Endodermal cell (in vitro differentiated cells): ENCODE measurements at regions not wholly inside any gene's neighbourhood (a gene's known extent, or its start where the extent isn't known, plus 50 kb on each side); places are given as distances from the start of the nearest gene placed in this dataset.

ENCODE experiments used
- DNase-seq: peaks from one replicate; pipeline ENCODE4 v3.0.0-alpha.2; 2017
- H3K27ac ChIP-seq: 2 replicates; pipeline ENCODE4 v1.5.1; 2013; ENCODE audit warnings: mild to moderate bottlenecking, low read depth, low read length, moderate library complexity
- H3K27me3 ChIP-seq: 2 replicates; pipeline ENCODE4 v1.6.1; 2013; ENCODE audit warnings: mild to moderate bottlenecking, low read length, moderate library complexity; ENCODE audit not compliant: insufficient read depth, control insufficient read depth, poor library complexity, severe bottlenecking
- H3K36me3 ChIP-seq: 2 replicates; pipeline ENCODE4 v1.7.0; 2013; ENCODE audit warnings: mild to moderate bottlenecking, low read length, moderate library complexity; ENCODE audit not compliant: control insufficient read depth, insufficient read depth
- H3K4me1 ChIP-seq: one replicate; pipeline ENCODE4 v1.7.0; 2013; ENCODE audit warnings: low read length; ENCODE audit not compliant: control insufficient read depth, insufficient read depth
- H3K4me3 ChIP-seq: 2 replicates; pipeline ENCODE4 v1.5.1; 2013; ENCODE audit warnings: mild to moderate bottlenecking, low read length, moderate library complexity
- H3K9ac ChIP-seq: 2 replicates; pipeline ENCODE4 v1.6.1; 2013; ENCODE audit warnings: mild to moderate bottlenecking, low read length, moderate library complexity; ENCODE audit not compliant: poor library complexity, severe bottlenecking; ENCODE audit errors: extremely low read depth
- H3K9me3 ChIP-seq: 2 replicates; pipeline ENCODE4 v1.6.1; 2013; ENCODE audit warnings: mild to moderate bottlenecking, low read length, moderate library complexity; ENCODE audit not compliant: control insufficient read depth
- H3K27ac Mint-ChIP-seq: 2 replicates; pipeline ENCODE4 v1.8.0; 2020; ENCODE audit warnings: mixed read lengths
- H3K27me3 Mint-ChIP-seq: 2 replicates; pipeline ENCODE4 v1.8.0; 2021; ENCODE audit warnings: mild to moderate bottlenecking, mixed read lengths; ENCODE audit not compliant: insufficient read depth
- H3K36me3 Mint-ChIP-seq: 2 replicates; pipeline ENCODE4 v1.8.0; 2020; ENCODE audit warnings: low read depth, mixed read lengths
- H3K4me1 Mint-ChIP-seq: 2 replicates; pipeline ENCODE4 v1.8.0; 2020; ENCODE audit warnings: mixed read lengths
- H3K4me3 Mint-ChIP-seq: 2 replicates; pipeline ENCODE4 v1.8.0; 2020; ENCODE audit warnings: mild to moderate bottlenecking, moderate library complexity, mixed read lengths
- H3K9me3 Mint-ChIP-seq: 2 replicates; pipeline ENCODE4 v1.8.0; 2020; ENCODE audit warnings: mild to moderate bottlenecking, mixed read lengths
- WGBS, 2 experiments: methylation state at CpG; one replicate each; pipeline versions ENCODE4 v1.1.5 to v1.1.7; 2013; ENCODE audit warnings: missing lambda C conversion rate in 2 of 2, mixed read lengths in 1 of 2; ENCODE audit not compliant: insufficient coverage in 1 of 2, insufficient read length in 1 of 2; 5-methylcytosine and 5-hydroxymethylcytosine counted together
- TF ChIP-seq, protein P1 (sequence below): fragments of 200-600 bp; sonication (generic); conservative IDR thresholded peaks from 2 replicates; pipeline ENCODE4 v1.5.0; 2021; ENCODE audit warnings: antibody characterized with exemption, mild to moderate bottlenecking

DNA sequence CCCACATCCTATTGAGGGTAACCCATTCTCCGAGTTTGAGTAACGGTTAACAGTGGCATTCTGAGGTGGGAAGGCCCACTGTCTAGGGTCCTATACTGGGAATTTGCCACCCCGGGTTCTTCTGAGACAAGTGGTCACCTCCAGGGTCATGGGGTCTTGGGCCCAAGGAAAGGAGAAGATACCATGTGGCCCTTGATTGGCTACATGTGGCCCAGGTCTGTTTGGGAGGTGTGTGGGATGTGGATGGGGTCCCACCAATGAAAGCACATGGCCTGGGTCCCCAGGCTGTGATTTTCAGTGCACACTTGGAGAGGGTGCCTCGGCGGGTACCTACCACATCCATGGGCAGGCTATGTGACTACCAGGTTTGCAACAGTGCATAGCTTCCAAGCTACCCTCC is 214.4 kb downstream of the UBE3A start:
- Mint-ChIP-seq H3K9me3 (peaks cover 84% of the 10 kb centered on the region), H3K27ac (no peak overlapping the region), H3K4me1 (no peaks in the 10 kb centered on the region), H3K4me3 (no peak overlapping the region), H3K27me3 (no peaks in the 10 kb centered on the region), H3K36me3 (no peaks in the 10 kb centered on the region)
- Histone ChIP-seq H3K27ac (no peak overlapping the region), H3K4me1 (no peaks in the 10 kb centered on the region), H3K27me3 (no peaks in the 10 kb centered on the region), H3K9me3 (no peaks in the 10 kb centered on the region), H3K4me3 (no peak overlapping the region), H3K9ac (no peak overlapping the region), H3K36me3 (no peaks in the 10 kb centered on the region)
- TF ChIP-seq, protein P1, sequence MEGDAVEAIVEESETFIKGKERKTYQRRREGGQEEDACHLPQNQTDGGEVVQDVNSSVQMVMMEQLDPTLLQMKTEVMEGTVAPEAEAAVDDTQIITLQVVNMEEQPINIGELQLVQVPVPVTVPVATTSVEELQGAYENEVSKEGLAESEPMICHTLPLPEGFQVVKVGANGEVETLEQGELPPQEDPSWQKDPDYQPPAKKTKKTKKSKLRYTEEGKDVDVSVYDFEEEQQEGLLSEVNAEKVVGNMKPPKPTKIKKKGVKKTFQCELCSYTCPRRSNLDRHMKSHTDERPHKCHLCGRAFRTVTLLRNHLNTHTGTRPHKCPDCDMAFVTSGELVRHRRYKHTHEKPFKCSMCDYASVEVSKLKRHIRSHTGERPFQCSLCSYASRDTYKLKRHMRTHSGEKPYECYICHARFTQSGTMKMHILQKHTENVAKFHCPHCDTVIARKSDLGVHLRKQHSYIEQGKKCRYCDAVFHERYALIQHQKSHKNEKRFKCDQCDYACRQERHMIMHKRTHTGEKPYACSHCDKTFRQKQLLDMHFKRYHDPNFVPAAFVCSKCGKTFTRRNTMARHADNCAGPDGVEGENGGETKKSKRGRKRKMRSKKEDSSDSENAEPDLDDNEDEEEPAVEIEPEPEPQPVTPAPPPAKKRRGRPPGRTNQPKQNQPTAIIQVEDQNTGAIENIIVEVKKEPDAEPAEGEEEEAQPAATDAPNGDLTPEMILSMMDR: no peak
- DNase-seq: no peak
- 84 to 87% methylated on average over 4 to 5 of the region's 5 CpGs for WGBS, 2 experiments

DNA sequence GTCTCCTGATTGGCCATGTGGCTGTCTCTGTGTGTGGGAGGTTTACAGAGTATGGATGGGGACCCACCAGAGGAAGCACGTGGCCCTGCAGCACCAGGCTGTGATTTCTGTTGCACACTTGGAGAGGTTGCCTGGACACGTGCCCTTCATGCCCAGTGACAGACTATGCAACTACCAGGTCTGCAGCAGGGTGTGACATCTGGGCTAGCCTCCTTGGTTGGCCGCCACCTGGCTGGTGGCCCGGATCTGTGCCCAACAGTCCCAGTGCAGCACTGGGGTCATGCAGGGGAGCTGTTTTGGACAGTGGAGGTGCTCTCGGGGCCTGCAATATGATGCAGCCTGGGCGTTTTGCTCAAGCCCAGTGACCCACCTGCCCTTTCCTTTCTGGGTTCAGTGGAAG is 212.5 kb downstream of the UBE3A start:
- Mint-ChIP-seq H3K4me1 (no peaks in the 10 kb centered on the region), H3K27me3 (no peaks in the 10 kb centered on the region), H3K36me3 (no peaks in the 10 kb centered on the region), H3K27ac (no peak overlapping the region), H3K4me3 (no peak overlapping the region), H3K9me3 (peaks cover 86% of the 10 kb centered on the region)
- DNase-seq: no peak
- no peaks in the 10 kb centered on the region for H3K27me3 ChIP-seq
- no peaks in the 10 kb centered on the region for H3K9me3 ChIP-seq
- H3K9ac ChIP-seq: no peak overlapping the region
- TF ChIP-seq, protein P1: no peak
- WGBS, 2 experiments: 70 to 81% methylated on average over 6 of the region's 6 CpGs
- no peaks in the 10 kb centered on the region for H3K36me3 ChIP-seq
- no peak overlapping the region for H3K4me3 ChIP-seq
- no peaks in the 10 kb centered on the region for H3K4me1 ChIP-seq
- no peak overlapping the region for H3K27ac ChIP-seq

DNA sequence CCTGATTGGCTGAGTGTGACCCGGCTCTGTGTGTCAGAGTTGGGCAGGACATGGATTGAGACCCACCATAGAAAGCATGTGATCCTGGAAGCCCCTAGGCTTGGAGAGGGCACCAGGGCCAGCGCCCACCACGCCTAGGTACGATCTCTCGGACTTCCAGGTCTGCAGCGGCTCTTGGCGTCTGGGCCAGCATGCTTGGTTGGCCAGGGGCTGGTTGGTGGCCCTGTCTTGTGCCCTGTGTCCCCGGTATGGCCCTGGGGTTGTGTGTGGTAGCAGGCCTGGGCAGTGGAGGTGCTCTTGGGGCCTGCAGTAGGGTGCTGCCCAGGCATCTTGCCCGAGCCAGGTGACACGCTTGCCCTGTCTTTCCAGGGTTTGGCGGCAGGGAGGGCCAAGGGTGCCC is 210.6 kb downstream of the UBE3A start:
- Histone ChIP-seq H3K4me3 (no peak overlapping the region), H3K4me1 (no peaks in the 10 kb centered on the region), H3K9ac (no peak overlapping the region), H3K36me3 (no peaks in the 10 kb centered on the region), H3K27ac (no peak overlapping the region), H3K27me3 (no peaks in the 10 kb centered on the region), H3K9me3 (no peaks in the 10 kb centered on the region)
- no peak for DNase-seq
- no peaks in the 10 kb centered on the region for H3K4me1 Mint-ChIP-seq
- TF ChIP-seq, protein P1: no peak
- no peaks in the 10 kb centered on the region for H3K36me3 Mint-ChIP-seq
- no peak overlapping the region for H3K4me3 Mint-ChIP-seq
- no peak overlapping the region for H3K27ac Mint-ChIP-seq
- 86 to 98% methylated on average over 7 to 11 of the region's 11 CpGs for WGBS, 2 experiments
- H3K27me3 Mint-ChIP-seq: no peaks in the 10 kb centered on the region
- H3K9me3 Mint-ChIP-seq: peaks cover 90% of the 10 kb centered on the region
